Activated T-helper 1 cell treated with anti-CD3 and anti-CD28 coated beads, Interleukin-12 subunit alpha, Interleukin-12 subunit beta, Interleukin-2, Interleukin-4 antibody, amounts not matched to agents 30 ng/mL and 10 ng/mL and 1 ng/mL, durations not matched to agents 14 hours and 24 hours and 36 hours (primary cell): ENCODE measurements at regions not wholly inside any gene's neighbourhood (a gene's known extent, or its start where the extent isn't known, plus 50 kb on each side); places are given as distances from the start of the nearest gene placed in this dataset.

Experiments used
- DNase-seq: peaks from one replicate; pipeline ENCODE4 v3.0.0; 2021; ENCODE audit warnings: low spot score
- H3K27ac Mint-ChIP-seq: one replicate; pipeline ENCODE4 v1.8.0; 2021; ENCODE audit warnings: mild to moderate bottlenecking, mixed read lengths
- H3K27me3 Mint-ChIP-seq: one replicate; pipeline ENCODE4 v1.8.0; 2022; ENCODE audit warnings: mild to moderate bottlenecking, moderate library complexity, mixed read lengths; ENCODE audit not compliant: insufficient read depth
- H3K36me3 Mint-ChIP-seq: one replicate; pipeline ENCODE4 v1.8.0; 2021; ENCODE audit warnings: low read depth, mixed read lengths
- H3K4me1 Mint-ChIP-seq: one replicate; pipeline ENCODE4 v1.8.0; 2021; ENCODE audit warnings: low read depth, mixed read lengths
- H3K4me3 Mint-ChIP-seq: one replicate; pipeline ENCODE4 v1.8.0; 2021; ENCODE audit warnings: mild to moderate bottlenecking, moderate library complexity, mixed read lengths
- H3K9me3 Mint-ChIP-seq: one replicate; pipeline ENCODE4 v1.8.0; 2021; ENCODE audit warnings: mixed read lengths
- intact Hi-C: fragments of 100-400 bp; cut with micrococcal nuclease; formaldehyde crosslinking; loops from one replicate; pipeline ENCODE4 v1.15.1; 2024

GRCh38 chrX:97728215-97728614 lies 844.5 kb downstream of the RPA4 start:
- H3K4me1 Mint-ChIP-seq: no peaks in the 10 kb centered on the region
- H3K36me3 Mint-ChIP-seq: no peaks in the 10 kb centered on the region
- no peak overlapping the region for H3K27ac Mint-ChIP-seq
- no peak overlapping the region for H3K4me3 Mint-ChIP-seq
- no peaks in the 10 kb centered on the region for H3K9me3 Mint-ChIP-seq
- DNase-seq: no peak
- no peaks in the 10 kb centered on the region for H3K27me3 Mint-ChIP-seq
- intact Hi-C loops: no loop called here

GRCh38 chrX:97740044-97740443 lies 856.3 kb downstream of the RPA4 start:
- no peaks in the 10 kb centered on the region for H3K27me3 Mint-ChIP-seq
- H3K4me3 Mint-ChIP-seq: no peak overlapping the region
- no peak for DNase-seq
- intact Hi-C loops: no loop called here
- H3K4me1 Mint-ChIP-seq: no peaks in the 10 kb centered on the region
- H3K9me3 Mint-ChIP-seq: no peaks in the 10 kb centered on the region
- H3K36me3 Mint-ChIP-seq: no peaks in the 10 kb centered on the region
- no peak overlapping the region for H3K27ac Mint-ChIP-seq

GRCh38 chrX:97740886-97741285 lies 857.2 kb downstream of the RPA4 start:
- intact Hi-C loops: no loop called here
- Mint-ChIP-seq H3K27ac (no peak overlapping the region), H3K36me3 (no peaks in the 10 kb centered on the region), H3K9me3 (no peaks in the 10 kb centered on the region), H3K27me3 (no peaks in the 10 kb centered on the region), H3K4me1 (no peaks in the 10 kb centered on the region), H3K4me3 (no peak overlapping the region)
- no peak for DNase-seq

GRCh38 chrX:97743014-97743413 lies 859.3 kb downstream of the RPA4 start:
- DNase-seq: no peak
- Mint-ChIP-seq H3K4me1 (no peaks in the 10 kb centered on the region), H3K4me3 (no peak overlapping the region), H3K9me3 (no peaks in the 10 kb centered on the region), H3K27ac (no peak overlapping the region), H3K27me3 (no peaks in the 10 kb centered on the region), H3K36me3 (no peaks in the 10 kb centered on the region)
- intact Hi-C loops: no loop called here

DNA sequence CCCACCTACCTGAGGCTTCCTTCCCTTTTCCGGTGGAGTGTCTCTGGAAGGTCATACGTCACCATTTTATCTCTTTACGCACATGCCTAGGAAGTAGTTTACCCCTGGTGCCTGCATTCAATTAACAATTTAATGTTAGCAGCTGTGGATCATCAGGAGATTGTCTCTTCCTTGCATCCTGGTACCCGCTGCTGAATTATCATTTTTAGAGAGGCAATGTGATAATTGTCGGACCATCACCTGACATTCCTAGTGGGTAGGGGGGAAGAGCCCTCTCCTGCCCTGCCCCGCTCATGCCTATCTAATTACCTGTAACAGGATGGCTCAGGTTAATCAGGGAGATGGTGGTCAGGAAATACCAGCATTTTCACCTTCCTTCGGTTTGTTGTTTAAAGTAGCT lies 863.6 kb downstream of the RPA4 start:
- intact Hi-C loops: no loop called here
- Mint-ChIP-seq H3K27ac (no peak overlapping the region), H3K27me3 (no peaks in the 10 kb centered on the region), H3K36me3 (no peaks in the 10 kb centered on the region), H3K4me1 (no peaks in the 10 kb centered on the region), H3K4me3 (no peak overlapping the region), H3K9me3 (no peaks in the 10 kb centered on the region)
- DNase-seq: no peak

DNA sequence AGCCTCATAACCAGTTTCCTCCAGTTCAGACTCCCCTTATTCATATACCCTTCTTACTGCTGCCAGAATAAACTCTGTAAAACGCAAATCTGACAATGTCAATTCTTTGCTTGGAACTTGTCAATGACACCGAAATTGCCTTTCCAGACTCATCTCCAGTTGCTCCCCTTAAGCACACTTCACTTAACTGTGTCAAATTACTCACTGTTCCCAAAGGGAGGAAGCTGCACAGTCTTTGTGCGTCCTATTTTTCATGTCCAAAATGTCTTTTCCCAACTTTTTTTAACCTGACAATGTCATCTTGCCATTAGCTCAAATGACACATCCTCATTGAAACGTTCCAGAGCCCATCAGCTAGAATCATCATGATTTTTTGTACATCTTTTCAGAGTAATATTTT lies 867.3 kb downstream of the RPA4 start:
- no peaks in the 10 kb centered on the region for H3K4me1 Mint-ChIP-seq
- no peaks in the 10 kb centered on the region for H3K9me3 Mint-ChIP-seq
- H3K27ac Mint-ChIP-seq: no peak overlapping the region
- H3K36me3 Mint-ChIP-seq: no peaks in the 10 kb centered on the region
- intact Hi-C loops: no loop called here
- no peaks in the 10 kb centered on the region for H3K27me3 Mint-ChIP-seq
- H3K4me3 Mint-ChIP-seq: no peak overlapping the region
- DNase-seq: no peak

DNA sequence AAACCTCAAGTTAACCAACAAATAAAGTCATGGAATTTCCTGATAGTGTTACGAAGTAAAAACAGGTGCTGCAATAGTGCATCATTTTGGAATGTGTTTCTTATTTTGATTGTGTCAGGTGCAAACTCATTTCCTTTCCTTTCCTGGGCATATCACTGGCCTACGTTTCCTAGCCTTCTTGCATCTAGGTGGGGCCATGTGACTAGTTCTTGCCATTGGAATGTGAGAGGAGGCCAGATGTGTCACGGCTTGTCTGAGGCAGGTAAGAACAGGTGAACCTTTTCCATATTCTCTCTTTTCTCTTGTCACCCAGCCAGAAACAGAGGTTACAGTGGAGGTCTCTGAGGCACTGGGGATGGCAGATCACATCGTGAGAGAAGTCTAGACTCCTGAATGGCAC lies 868.0 kb downstream of the RPA4 start:
- intact Hi-C loops: no loop called here
- Mint-ChIP-seq H3K27me3 (no peaks in the 10 kb centered on the region), H3K4me3 (no peak overlapping the region), H3K4me1 (no peaks in the 10 kb centered on the region), H3K9me3 (no peaks in the 10 kb centered on the region), H3K36me3 (no peaks in the 10 kb centered on the region), H3K27ac (no peak overlapping the region)
- no peak for DNase-seq

DNA sequence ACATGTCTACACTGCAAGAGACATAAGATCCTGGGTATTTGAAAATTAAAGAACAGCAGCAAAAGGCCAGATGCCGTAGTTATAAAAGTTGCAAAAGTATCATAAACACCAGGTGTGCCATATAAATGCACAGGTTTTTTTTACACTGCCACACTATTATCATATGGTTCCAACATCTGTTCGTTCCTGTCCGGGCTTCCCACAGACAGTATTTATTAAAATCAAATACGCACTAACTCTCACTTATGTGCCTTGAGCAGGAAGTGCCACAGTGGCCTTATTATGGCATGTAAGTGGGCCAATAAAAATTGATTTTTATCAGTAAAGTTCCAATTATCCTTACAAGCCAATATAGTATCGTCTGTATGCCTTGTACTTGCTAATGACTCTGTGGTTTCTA lies 873.2 kb downstream of the RPA4 start:
- Mint-ChIP-seq H3K9me3 (no peaks in the 10 kb centered on the region), H3K4me1 (no peaks in the 10 kb centered on the region), H3K27me3 (no peaks in the 10 kb centered on the region), H3K4me3 (no peak overlapping the region), H3K36me3 (no peaks in the 10 kb centered on the region), H3K27ac (no peak overlapping the region)
- intact Hi-C loops: no loop called here
- no peak for DNase-seq

GRCh38 chrX:97763391-97763790 lies 879.7 kb downstream of the RPA4 start:
- no peak for DNase-seq
- no peaks in the 10 kb centered on the region for H3K9me3 Mint-ChIP-seq
- no peaks in the 10 kb centered on the region for H3K36me3 Mint-ChIP-seq
- H3K27me3 Mint-ChIP-seq: no peaks in the 10 kb centered on the region
- H3K4me3 Mint-ChIP-seq: no peak overlapping the region
- no peaks in the 10 kb centered on the region for H3K4me1 Mint-ChIP-seq
- intact Hi-C loops: no loop called here
- no peak overlapping the region for H3K27ac Mint-ChIP-seq

DNA sequence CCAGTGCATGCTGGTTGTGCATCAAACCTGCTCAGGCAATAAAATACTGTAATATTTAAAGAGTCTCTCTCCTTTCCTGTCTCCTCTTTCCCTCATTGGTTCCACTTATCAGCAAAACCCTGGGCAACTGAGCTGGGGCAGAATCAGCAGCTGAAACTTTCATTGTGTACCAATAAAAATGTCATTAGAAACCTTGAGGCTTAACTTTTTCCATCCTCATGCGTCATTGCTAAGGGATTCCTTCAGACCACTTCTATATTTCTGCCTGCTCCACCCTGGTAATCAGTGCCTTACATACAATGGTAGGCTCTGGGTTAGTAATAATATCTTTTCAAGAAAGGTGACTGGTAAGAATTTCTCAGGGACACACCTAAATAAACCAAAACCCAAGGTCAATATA lies 880.3 kb downstream of the RPA4 start:
- no peak for DNase-seq
- intact Hi-C loops: no loop called here
- H3K27me3 Mint-ChIP-seq: no peaks in the 10 kb centered on the region
- no peaks in the 10 kb centered on the region for H3K4me1 Mint-ChIP-seq
- no peak overlapping the region for H3K27ac Mint-ChIP-seq
- H3K36me3 Mint-ChIP-seq: no peaks in the 10 kb centered on the region
- no peaks in the 10 kb centered on the region for H3K9me3 Mint-ChIP-seq
- H3K4me3 Mint-ChIP-seq: no peak overlapping the region

GRCh38 chrX:97766501-97767095 lies 882.9 kb downstream of the RPA4 start:
- Mint-ChIP-seq H3K27me3 (no peaks in the 10 kb centered on the region), H3K4me3 (no peak overlapping the region), H3K36me3 (no peaks in the 10 kb centered on the region), H3K4me1 (no peaks in the 10 kb centered on the region), H3K27ac (no peak overlapping the region), H3K9me3 (no peaks in the 10 kb centered on the region)
- no peak for DNase-seq
- intact Hi-C loops: no loop called here

DNA sequence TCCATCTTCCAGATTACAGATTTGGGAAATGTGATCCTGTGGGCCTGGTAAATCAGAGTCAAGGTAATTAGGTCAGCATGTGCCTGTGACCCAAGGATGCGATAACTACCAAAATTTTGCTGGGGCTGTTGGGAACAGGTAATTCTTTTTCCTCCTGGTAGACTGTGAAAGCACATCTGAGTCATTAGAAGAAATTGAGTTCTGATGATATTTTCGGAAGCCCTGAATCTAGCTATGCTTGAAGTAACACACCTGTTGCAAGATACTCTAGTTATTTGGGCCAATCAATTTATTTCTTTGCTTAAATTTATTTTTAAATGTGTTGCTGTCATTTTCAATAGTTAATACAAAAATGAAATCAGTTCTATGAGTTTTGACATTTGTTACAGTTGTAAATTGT lies 903.6 kb downstream of the RPA4 start:
- Mint-ChIP-seq H3K4me1 (no peaks in the 10 kb centered on the region), H3K4me3 (no peak overlapping the region), H3K9me3 (no peaks in the 10 kb centered on the region), H3K27ac (no peak overlapping the region), H3K36me3 (no peaks in the 10 kb centered on the region), H3K27me3 (no peaks in the 10 kb centered on the region)
- intact Hi-C loops: no loop called here
- DNase-seq: no peak

- H3K27ac Mint-ChIP-seq: no peak overlapping the region
- DNase-seq: no peak
- H3K4me1 Mint-ChIP-seq: no peaks in the 10 kb centered on the region
- no peaks in the 10 kb centered on the region for H3K27me3 Mint-ChIP-seq
- no peak overlapping the region for H3K4me3 Mint-ChIP-seq
- intact Hi-C loops: no loop called here
- no peaks in the 10 kb centered on the region for H3K9me3 Mint-ChIP-seq
- H3K36me3 Mint-ChIP-seq: no peaks in the 10 kb centered on the region
Observed at GRCh38 chrX:97787849-97788248, 904.1 kb downstream of the RPA4 start.

GRCh38 chrX:97790850-97791249 lies 907.1 kb downstream of the RPA4 start:
- Mint-ChIP-seq H3K4me3 (no peak overlapping the region), H3K36me3 (no peaks in the 10 kb centered on the region), H3K27ac (no peak overlapping the region), H3K9me3 (no peaks in the 10 kb centered on the region), H3K27me3 (no peaks in the 10 kb centered on the region), H3K4me1 (no peaks in the 10 kb centered on the region)
- intact Hi-C loops: no loop called here
- no peak for DNase-seq
